ENCODE measurements at regions not wholly inside any gene's neighbourhood (a gene's known extent, or its start where the extent isn't known, plus 50 kb on each side); places are given as distances from the start of the nearest gene placed in this dataset.

GRCh38 chr20:60283281-60283680 is 325.1 kb downstream of the CDH26 start:
- TF ChIP-seq POLR2AphosphoS5 (IDR thresholded peaks at IDR 0.05; ENCODE audit: low read depth) (no peak), SPI1 (IDR thresholded peaks at IDR 0.05; ENCODE audit: borderline replicate concordance, low read depth) (no peak), CTCF (IDR thresholded peaks at IDR 0.05; ENCODE audit: insufficient read depth, low read length) (no peak), REST (IDR thresholded peaks at IDR 0.05; ENCODE audit: insufficient replicate concordance, low read depth) (no peak), GABPA (IDR thresholded peaks at IDR 0.05; ENCODE audit: low read depth) (no peak)
- H3K4me3 ChIP-seq (replicated peaks; ENCODE audit: insufficient read depth, low read length), result no peak overlapping the region
- DNase-seq (ENCODE audit: low read depth in 1 of 2, low spot score in 1 of 2), result no peak
- no peaks in the 10 kb centered on the region for H3K27me3 ChIP-seq (ENCODE audit: insufficient read depth, poor library complexity, severe bottlenecking)
- no peak overlapping the region for H3K27ac ChIP-seq (replicated peaks)

GRCh38 chr20:60286764-60287163 is 328.5 kb downstream of the CDH26 start:
- H3K27me3 ChIP-seq (ENCODE audit: insufficient read depth, poor library complexity, severe bottlenecking), result no peaks in the 10 kb centered on the region
- TF ChIP-seq POLR2AphosphoS5 (IDR thresholded peaks at IDR 0.05; ENCODE audit: low read depth) (no peak), SPI1 (IDR thresholded peaks at IDR 0.05; ENCODE audit: borderline replicate concordance, low read depth) (no peak), REST (IDR thresholded peaks at IDR 0.05; ENCODE audit: insufficient replicate concordance, low read depth) (no peak), GABPA (IDR thresholded peaks at IDR 0.05; ENCODE audit: low read depth) (no peak), CTCF (IDR thresholded peaks at IDR 0.05; ENCODE audit: insufficient read depth, low read length) (no peak)
- H3K27ac ChIP-seq (replicated peaks), result no peak overlapping the region
- no peak for DNase-seq (ENCODE audit: low read depth in 1 of 2, low spot score in 1 of 2)
- H3K4me3 ChIP-seq (replicated peaks; ENCODE audit: insufficient read depth, low read length), result no peak overlapping the region

- Histone ChIP-seq H3K27ac (replicated peaks) (no peak overlapping the region), H3K27me3 (ENCODE audit: insufficient read depth, poor library complexity, severe bottlenecking) (no peaks in the 10 kb centered on the region), H3K4me3 (replicated peaks; ENCODE audit: insufficient read depth, low read length) (no peak overlapping the region)
- TF ChIP-seq POLR2AphosphoS5 (IDR thresholded peaks at IDR 0.05; ENCODE audit: low read depth), result no peak
- TF ChIP-seq GABPA (IDR thresholded peaks at IDR 0.05; ENCODE audit: low read depth), result no peak
- TF ChIP-seq REST (IDR thresholded peaks at IDR 0.05; ENCODE audit: insufficient replicate concordance, low read depth), result no peak
- TF ChIP-seq CTCF (IDR thresholded peaks at IDR 0.05; ENCODE audit: insufficient read depth, low read length), result no peak
- no peak for TF ChIP-seq SPI1 (IDR thresholded peaks at IDR 0.05; ENCODE audit: borderline replicate concordance, low read depth)
- no peak for DNase-seq (ENCODE audit: low read depth in 1 of 2, low spot score in 1 of 2)
Measured at GRCh38 chr20:60288945-60289344, 330.7 kb downstream of the CDH26 start.

Measured in HL-60 (cell line).